ENCODE measurements at regions not wholly inside any gene's neighbourhood (a gene's known extent, or its start where the extent isn't known, plus 50 kb on each side); places are given as distances from the start of the nearest gene placed in this dataset.

- TF ChIP-seq CTCF (IDR thresholded peaks at IDR 0.05 in 2 of 3, conservative IDR thresholded peaks at IDR 0.05 in 1 of 3; ENCODE audit: borderline replicate concordance in 1 of 3, insufficient read depth in 1 of 3, low read depth in 2 of 3, low read length in 2 of 3), result no peak
- TF ChIP-seq TCF7L2 (IDR thresholded peaks at IDR 0.05; ENCODE audit: borderline replicate concordance, extremely low read depth, insufficient read depth, insufficient read length), result no peak
- TF ChIP-seq RAD21 (IDR thresholded peaks at IDR 0.05; ENCODE audit: low read depth), result no peak
These were observed 833.0 kb downstream of the EFNB2 start for GRCh38 chr13:105702441-105702840.

Data from HCT116 (cell line).